SK-N-SH (cell line): ENCODE measurements at regions not wholly inside any gene's neighbourhood (a gene's known extent, or its start where the extent isn't known, plus 50 kb on each side); places are given as distances from the start of the nearest gene placed in this dataset.

Experiments
- CTCF ChIA-PET: fragments of 300-600, 350-600 bp; formaldehyde crosslinking; extraction: SDS; loops from one replicate; lab custom pipeline; 2021; lab: Yijun Ruan, JAX
- POLR2A ChIA-PET: fragments of 350-600 bp; sonication (Branson Sonifier 250); formaldehyde crosslinking; extraction: SDS; loops from one replicate; lab custom pipeline; 2020; ENCODE audit warnings: antibody characterized with exemption, inconsistent platforms; lab: Yijun Ruan, JAX
- DNase-seq: peaks from one replicate; pipeline ENCODE4 v3.0.0; 2012
- H2AFZ ChIP-seq: fragments of 200-600 bp; sonication (generic); 2 replicates; pipeline ENCODE4 v1.8.1; 2016; ENCODE audit warnings: antibody characterized with exemption, mild to moderate bottlenecking, low read depth
- H3F3A ChIP-seq: fragments of 200-600 bp; sonication (generic); replicated peaks from 2 replicates; pipeline ENCODE3; 2016; ENCODE audit warnings: antibody characterized with exemption, mild to moderate bottlenecking; ENCODE audit not compliant: insufficient read depth
- H3K27ac ChIP-seq, 2 experiments: fragments of 200-500 bp in 1 of 2; fragments of 200-600 bp in 1 of 2; sonication (Bioruptor generic) in 1 of 2; sonication (generic), shearing (Covaris generic) in 1 of 2; 2 replicates each; pipeline versions ENCODE4 v1.5.1 to v1.6.1; 2014 to 2016; ENCODE audit warnings: low read depth in 2 of 2, inconsistent platforms in 1 of 2, low read length in 1 of 2, mild to moderate bottlenecking in 1 of 2, mixed read lengths in 1 of 2
- H3K27me3 ChIP-seq: fragments of 200-600 bp; sonication (generic), shearing (Covaris generic); 2 replicates; pipeline ENCODE4 v1.6.1; 2016; ENCODE audit warnings: mixed run types; ENCODE audit not compliant: insufficient read depth
- H3K36me3 ChIP-seq, 2 experiments: fragments of 200-500 bp in 1 of 2; fragments of 200-600 bp in 1 of 2; sonication (Bioruptor generic) in 1 of 2; sonication (generic) in 1 of 2; replicated peaks in 1 of 2; 2 replicates each; pipeline versions ENCODE3 to v1.5.1; 2014 to 2016; ENCODE audit warnings: low read length in 1 of 2, mild to moderate bottlenecking in 1 of 2; ENCODE audit not compliant: insufficient read depth in 2 of 2, control insufficient read depth in 1 of 2
- H3K4me1 ChIP-seq, 2 experiments: fragments of 200-500 bp in 1 of 2; fragments of 200-600 bp in 1 of 2; sonication (Bioruptor generic) in 1 of 2; sonication (generic), shearing (Covaris generic) in 1 of 2; 2 replicates each; pipeline versions ENCODE4 v1.5.1 to v1.6.1; 2014 to 2016; ENCODE audit warnings: low read depth in 1 of 2, low read length in 1 of 2, mixed run types in 1 of 2; ENCODE audit not compliant: insufficient read depth in 2 of 2, control insufficient read depth in 1 of 2
- H3K4me2 ChIP-seq: fragments of 200-600 bp; sonication (generic), shearing (Covaris generic); 2 replicates; pipeline ENCODE4 v1.6.1; 2017; ENCODE audit warnings: mixed run types
- H3K4me3 ChIP-seq, 2 experiments: fragments of 200-500 bp in 1 of 2; fragments of 200-600 bp in 1 of 2; sonication (Bioruptor generic) in 1 of 2; sonication (generic), shearing (Covaris generic) in 1 of 2; 2 replicates each; pipeline versions ENCODE4 v1.5.1 to v1.8.1; 2014 to 2016; ENCODE audit warnings: low read depth in 2 of 2, inconsistent platforms in 1 of 2, low read length in 1 of 2, mild to moderate bottlenecking in 1 of 2, mixed read lengths in 1 of 2, moderate library complexity in 1 of 2
- H3K79me2 ChIP-seq: fragments of 200-600 bp; sonication (generic); 2 replicates; pipeline ENCODE4 v1.8.1; 2017; ENCODE audit warnings: mild to moderate bottlenecking; ENCODE audit not compliant: insufficient read depth
- H3K9ac ChIP-seq: fragments of 200-600 bp; sonication (generic); 2 replicates; pipeline ENCODE4 v1.6.1; 2017; ENCODE audit warnings: mixed run types
- H3K9me2 ChIP-seq: fragments of 200-600 bp; sonication (generic); 2 replicates; pipeline ENCODE4 v1.6.1; 2017; ENCODE audit warnings: mixed run types
- H3K9me3 ChIP-seq: fragments of 200-600 bp; sonication (generic); 2 replicates; pipeline ENCODE4 v1.6.1; 2017; ENCODE audit warnings: mixed run types, mild to moderate bottlenecking, moderate library complexity
- H4K20me1 ChIP-seq: fragments of 200-600 bp; sonication (generic); 2 replicates; pipeline ENCODE4 v1.6.1; 2017; ENCODE audit warnings: mild to moderate bottlenecking, mixed run types; ENCODE audit not compliant: insufficient read depth
- CHD2 ChIP-seq: fragments of 150-350 bp; IDR thresholded peaks from 2 replicates; pipeline ENCODE4 v1.6.1; 2018; ENCODE audit warnings: low read length; ENCODE audit not compliant: partially characterized antibody
- GABPA ChIP-seq: IDR thresholded peaks from 2 replicates; pipeline ENCODE4 v1.4.0; 2012; ENCODE audit warnings: low read depth, mild to moderate bottlenecking
- MEF2A ChIP-seq: IDR thresholded peaks from 2 replicates; pipeline ENCODE4 v1.4.0; 2012; ENCODE audit warnings: low read depth, borderline replicate concordance
- NRF1 ChIP-seq: IDR thresholded peaks from 2 replicates; pipeline ENCODE4 v1.6.1; 2012; ENCODE audit warnings: low read depth, mild to moderate bottlenecking, low read length
- RXRA ChIP-seq: IDR thresholded peaks from 2 replicates; pipeline ENCODE4 v1.4.0; 2012; ENCODE audit warnings: low read depth, mild to moderate bottlenecking, borderline replicate concordance
- WGBS: methylation state at CpG from one replicate; pipeline ENCODE4 v1.1.6; 2017; ENCODE audit warnings: low lambda C conversion rate; 5-methylcytosine and 5-hydroxymethylcytosine counted together
- TF ChIP-seq, protein P1 (sequence below): IDR thresholded peaks from 2 replicates; pipeline ENCODE4 v1.4.0; 2012; ENCODE audit warnings: low read depth
- TF ChIP-seq, protein P2 (sequence below): fragments of 150-350 bp; IDR thresholded peaks from 2 replicates; pipeline ENCODE4 v1.6.1; 2017; ENCODE audit warnings: antibody characterized with exemption, low read length, low read depth, borderline replicate concordance
- TF ChIP-seq, protein P3 (sequence below): IDR thresholded peaks from 2 replicates; pipeline ENCODE4 v1.6.1; 2012; ENCODE audit warnings: mild to moderate bottlenecking, low read depth, low read length, moderate library complexity

DNA sequence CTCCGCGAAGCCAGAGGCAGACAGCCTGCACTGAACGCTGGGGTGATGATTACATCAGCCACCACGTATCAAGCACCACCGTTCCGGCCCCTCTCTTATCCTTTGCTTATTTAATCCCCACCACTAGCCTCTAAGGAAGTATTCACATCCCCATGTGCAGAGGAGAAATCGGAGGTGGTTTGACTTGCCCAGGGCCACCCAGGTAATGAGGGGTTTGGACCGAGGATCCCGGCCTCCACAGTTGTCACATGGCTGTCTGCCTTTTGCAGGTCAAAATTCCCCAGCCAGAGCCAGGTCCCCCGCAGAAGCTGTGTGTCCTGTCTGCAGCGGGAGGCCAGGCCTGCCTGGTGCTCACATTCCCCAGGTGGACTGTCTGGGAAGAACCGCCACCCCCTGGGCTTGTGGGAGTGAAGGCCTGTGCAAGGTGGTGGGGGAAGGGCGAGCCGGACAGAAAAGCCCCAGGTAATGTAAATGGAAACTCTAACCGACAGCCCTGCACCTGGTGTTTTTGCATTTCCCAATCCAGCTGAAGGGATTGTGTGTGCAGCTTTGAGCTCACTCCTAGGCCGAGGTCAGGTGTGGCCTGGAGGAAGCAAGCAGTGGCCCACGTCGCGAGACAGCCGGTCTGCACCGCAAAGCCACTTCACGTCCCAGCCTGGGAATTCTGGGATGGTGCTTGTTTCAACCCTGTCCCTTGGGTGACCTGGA is 108.5 kb upstream of the ID2 start (continued):
- TF ChIP-seq, protein P1, sequence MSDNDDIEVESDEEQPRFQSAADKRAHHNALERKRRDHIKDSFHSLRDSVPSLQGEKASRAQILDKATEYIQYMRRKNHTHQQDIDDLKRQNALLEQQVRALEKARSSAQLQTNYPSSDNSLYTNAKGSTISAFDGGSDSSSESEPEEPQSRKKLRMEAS, result no peak

DNA sequence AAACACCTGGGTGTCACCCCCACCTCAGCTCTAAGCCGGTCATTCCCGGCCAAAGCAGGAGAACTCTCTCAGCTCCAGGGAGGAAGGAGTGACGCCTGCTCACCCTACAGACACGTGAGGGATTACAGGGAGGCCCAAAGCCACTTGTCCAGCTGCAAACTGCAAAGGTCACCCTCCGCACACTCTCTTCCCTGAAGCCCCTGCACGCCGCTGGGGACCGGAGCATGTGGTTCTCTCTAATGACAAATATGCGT is 108.0 kb upstream of the ID2 start:
- ChIA-PET POLR2A (interaction anchor here (2.3 to 2.6 kb wide), 2 partner anchors 34 to 108 kb away, joined by 13 to 15 read pairs; partner anchors contain the start of gene ID2), CTCF (interaction anchor here (0.6 to 1.6 kb wide), 4 partner anchors 30 to 262 kb away, joined by 3 to 4 read pairs (median 3); partner anchors contain the start of gene ID2)
- Histone ChIP-seq H3K27ac (no peak overlapping the region), H3K9me2 (no peaks in the 10 kb centered on the region), H3K36me3 (no peaks in the 10 kb centered on the region), H3K9ac (no peak overlapping the region), H3K9me3 (no peaks in the 10 kb centered on the region), H3K4me2 (no peak overlapping the region), H3K4me3 (no peak overlapping the region), H3F3A (no peaks in the 10 kb centered on the region), H4K20me1 (no peaks in the 10 kb centered on the region), H3K4me1 (peaks cover 0 to 38% of the 10 kb centered on the region in 2 experiments; a peak in 2 of 4 replicates), H3K79me2 (no peaks in the 10 kb centered on the region), H3K27me3 (no peaks in the 10 kb centered on the region; the same call in 1 of the 2 replicates)
- 88% methylated on average over 5 of the region's 9 CpGs for WGBS
- no peak for DNase-seq
- TF ChIP-seq NRF1 (no peak), GABPA (no peak), RXRA (no peak), MEF2A (no peak), CHD2 (no peak)
- TF ChIP-seq, protein P2, sequence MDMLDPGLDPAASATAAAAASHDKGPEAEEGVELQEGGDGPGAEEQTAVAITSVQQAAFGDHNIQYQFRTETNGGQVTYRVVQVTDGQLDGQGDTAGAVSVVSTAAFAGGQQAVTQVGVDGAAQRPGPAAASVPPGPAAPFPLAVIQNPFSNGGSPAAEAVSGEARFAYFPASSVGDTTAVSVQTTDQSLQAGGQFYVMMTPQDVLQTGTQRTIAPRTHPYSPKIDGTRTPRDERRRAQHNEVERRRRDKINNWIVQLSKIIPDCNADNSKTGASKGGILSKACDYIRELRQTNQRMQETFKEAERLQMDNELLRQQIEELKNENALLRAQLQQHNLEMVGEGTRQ, result no peak
- TF ChIP-seq, protein P3, sequence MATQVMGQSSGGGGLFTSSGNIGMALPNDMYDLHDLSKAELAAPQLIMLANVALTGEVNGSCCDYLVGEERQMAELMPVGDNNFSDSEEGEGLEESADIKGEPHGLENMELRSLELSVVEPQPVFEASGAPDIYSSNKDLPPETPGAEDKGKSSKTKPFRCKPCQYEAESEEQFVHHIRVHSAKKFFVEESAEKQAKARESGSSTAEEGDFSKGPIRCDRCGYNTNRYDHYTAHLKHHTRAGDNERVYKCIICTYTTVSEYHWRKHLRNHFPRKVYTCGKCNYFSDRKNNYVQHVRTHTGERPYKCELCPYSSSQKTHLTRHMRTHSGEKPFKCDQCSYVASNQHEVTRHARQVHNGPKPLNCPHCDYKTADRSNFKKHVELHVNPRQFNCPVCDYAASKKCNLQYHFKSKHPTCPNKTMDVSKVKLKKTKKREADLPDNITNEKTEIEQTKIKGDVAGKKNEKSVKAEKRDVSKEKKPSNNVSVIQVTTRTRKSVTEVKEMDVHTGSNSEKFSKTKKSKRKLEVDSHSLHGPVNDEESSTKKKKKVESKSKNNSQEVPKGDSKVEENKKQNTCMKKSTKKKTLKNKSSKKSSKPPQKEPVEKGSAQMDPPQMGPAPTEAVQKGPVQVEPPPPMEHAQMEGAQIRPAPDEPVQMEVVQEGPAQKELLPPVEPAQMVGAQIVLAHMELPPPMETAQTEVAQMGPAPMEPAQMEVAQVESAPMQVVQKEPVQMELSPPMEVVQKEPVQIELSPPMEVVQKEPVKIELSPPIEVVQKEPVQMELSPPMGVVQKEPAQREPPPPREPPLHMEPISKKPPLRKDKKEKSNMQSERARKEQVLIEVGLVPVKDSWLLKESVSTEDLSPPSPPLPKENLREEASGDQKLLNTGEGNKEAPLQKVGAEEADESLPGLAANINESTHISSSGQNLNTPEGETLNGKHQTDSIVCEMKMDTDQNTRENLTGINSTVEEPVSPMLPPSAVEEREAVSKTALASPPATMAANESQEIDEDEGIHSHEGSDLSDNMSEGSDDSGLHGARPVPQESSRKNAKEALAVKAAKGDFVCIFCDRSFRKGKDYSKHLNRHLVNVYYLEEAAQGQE, result no peak
- TF ChIP-seq, all 33 proteins: peak for 0
- H2AFZ ChIP-seq, result no peak overlapping the region
